Sigmoid colon (tissue), 4 donors: ENCODE measurements at regions not wholly inside any gene's neighbourhood (a gene's known extent, or its start where the extent isn't known, plus 50 kb on each side); places are given as distances from the start of the nearest gene placed in this dataset.

Experiments
- CTCF ChIP-seq, 4 experiments: fragments of 450-650 bp in 3 of 4; fragments of 200-600 bp in 1 of 4; IDR thresholded peaks; one replicate each; pipeline ENCODE4 v1.5.1; 2016 to 2019; ENCODE audit warnings: antibody characterized with exemption in 4 of 4, mild to moderate bottlenecking in 3 of 4, moderate library complexity in 2 of 4
- EP300 ChIP-seq, 4 donors: sonication (generic); formaldehyde crosslinking; IDR thresholded peaks; one replicate each; pipeline ENCODE4 v1.6.1; 2017; ENCODE audit warnings: antibody characterized with exemption in 4 of 4
- POLR2A ChIP-seq, 2 donors: fragments of 450-650 bp; IDR thresholded peaks; one replicate each; pipeline ENCODE4 v1.6.1; 2016; ENCODE audit warnings: antibody characterized with exemption in 2 of 2, mild to moderate bottlenecking in 2 of 2, moderate library complexity in 2 of 2
- POLR2AphosphoS5 ChIP-seq, 4 donors: sonication (generic); formaldehyde crosslinking; IDR thresholded peaks; one replicate each; pipeline ENCODE4 v1.6.1; 2017; ENCODE audit warnings: antibody characterized with exemption in 4 of 4

- TF ChIP-seq CTCF (IDR thresholded peaks at IDR 0.05): no peak
- no peak for TF ChIP-seq EP300 (IDR thresholded peaks at IDR 0.05)
- no peak for TF ChIP-seq POLR2A (IDR thresholded peaks at IDR 0.05)
- TF ChIP-seq POLR2AphosphoS5 (IDR thresholded peaks at IDR 0.05): no peak
Measured at GRCh38 chr6:78528926-78529325, 338.4 kb upstream of the IRAK1BP1 start.
